GM12873 (cell line): ENCODE measurements at regions not wholly inside any gene's neighbourhood (a gene's known extent, or its start where the extent isn't known, plus 50 kb on each side); places are given as distances from the start of the nearest gene placed in this dataset.

Experiments used
- CTCF ChIP-seq: IDR thresholded peaks from 2 replicates; pipeline ENCODE4 v1.5.1; 2012; ENCODE audit warnings: low read depth, mild to moderate bottlenecking, moderate library complexity, low read length, control low read depth; ENCODE audit not compliant: insufficient read depth; ENCODE audit errors: missing control alignments

DNA sequence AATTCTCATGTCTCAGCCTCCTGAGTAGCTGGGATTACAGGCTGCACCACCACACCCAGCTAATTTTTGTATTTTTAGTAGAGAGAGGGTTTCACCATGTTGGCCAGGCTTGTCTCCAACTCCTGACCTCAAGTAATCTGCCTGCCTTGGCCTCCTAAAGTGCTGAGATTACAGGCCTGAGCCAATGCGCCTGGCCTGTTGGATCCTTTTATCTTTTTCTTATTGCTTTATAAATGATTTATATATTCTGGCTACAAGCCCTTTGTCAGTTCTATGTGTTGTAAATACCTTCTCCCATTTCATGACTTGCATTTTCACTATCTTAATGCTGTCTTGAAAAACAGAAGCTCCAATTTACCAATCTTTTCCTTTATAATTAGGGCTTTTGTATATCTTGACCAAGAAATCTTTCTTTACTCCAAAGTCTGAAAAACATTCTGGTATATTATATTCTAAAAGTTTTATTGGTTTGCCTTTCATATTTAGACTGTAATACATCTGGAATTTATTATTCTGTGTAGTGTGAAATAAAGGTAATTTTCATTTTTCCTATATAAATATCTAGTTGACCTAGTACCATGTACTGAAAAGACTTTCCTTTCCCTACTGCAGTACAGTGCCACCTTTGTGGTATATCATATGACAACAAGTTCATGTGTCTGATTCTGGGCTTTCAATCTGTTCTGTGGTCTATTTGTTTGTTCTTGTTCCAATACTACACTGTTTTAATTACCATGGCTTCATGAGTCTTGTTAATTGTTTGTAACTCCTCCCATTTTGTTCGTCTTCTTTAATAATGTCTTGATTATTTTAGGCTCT, 52.9 kb upstream of the RNU6-1 start:
- TF ChIP-seq CTCF: no peak

DNA sequence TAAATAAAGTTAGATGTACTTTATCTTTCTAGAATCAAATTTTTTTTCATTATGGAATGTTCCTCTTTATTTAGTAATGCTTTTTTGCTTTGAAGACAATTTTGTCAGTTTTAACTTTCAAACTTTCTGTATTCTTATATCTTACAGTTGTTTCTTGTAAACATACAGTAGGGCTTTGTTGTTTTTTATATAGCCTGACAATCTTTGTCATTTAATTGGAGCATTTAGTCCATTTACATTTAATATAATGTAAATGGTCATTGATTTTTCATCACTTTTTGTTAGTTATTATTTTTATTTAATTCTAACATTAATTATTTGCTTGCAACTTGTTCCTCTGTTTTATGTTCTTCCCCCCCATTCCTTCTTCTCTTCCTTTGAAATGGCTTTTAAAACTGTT, 55.4 kb upstream of the RNU6-1 start:
- no peak for TF ChIP-seq CTCF

GRCh38 chr15:67897646-67898339, 57.9 kb upstream of the RNU6-1 start:
- TF ChIP-seq CTCF: no peak

- TF ChIP-seq CTCF: no peak
These were observed 59.9 kb upstream of the RNU6-1 start for GRCh38 chr15:67899596-67900283.

DNA sequence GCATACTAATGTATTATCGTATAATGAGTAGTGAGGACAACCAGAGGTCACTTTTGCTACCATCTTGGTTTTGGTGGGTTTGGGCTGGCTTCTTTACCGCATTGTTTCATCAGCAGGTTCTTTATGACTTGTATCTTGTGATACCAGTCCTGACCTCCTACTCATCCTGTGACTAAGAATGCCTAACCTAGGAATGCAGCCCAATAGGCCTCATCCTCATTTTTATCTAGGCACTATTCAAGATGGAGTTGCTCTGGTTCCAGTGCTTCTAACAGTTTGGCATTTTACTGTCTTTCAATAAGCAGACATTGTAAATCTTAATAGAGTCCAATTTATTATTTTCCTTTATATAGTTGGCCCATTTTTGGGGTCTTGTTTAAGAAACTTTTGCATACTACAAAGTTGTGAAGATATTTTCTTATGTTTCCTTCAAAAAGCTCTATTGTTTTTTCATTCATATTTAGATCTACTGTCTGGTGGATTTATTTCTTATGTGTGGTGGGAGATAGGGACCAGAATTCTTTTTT, 60.8 kb upstream of the RNU6-1 start:
- TF ChIP-seq CTCF: no peak

GRCh38 chr15:67901922-67902321, 62.1 kb upstream of the RNU6-1 start:
- no peak for TF ChIP-seq CTCF

DNA sequence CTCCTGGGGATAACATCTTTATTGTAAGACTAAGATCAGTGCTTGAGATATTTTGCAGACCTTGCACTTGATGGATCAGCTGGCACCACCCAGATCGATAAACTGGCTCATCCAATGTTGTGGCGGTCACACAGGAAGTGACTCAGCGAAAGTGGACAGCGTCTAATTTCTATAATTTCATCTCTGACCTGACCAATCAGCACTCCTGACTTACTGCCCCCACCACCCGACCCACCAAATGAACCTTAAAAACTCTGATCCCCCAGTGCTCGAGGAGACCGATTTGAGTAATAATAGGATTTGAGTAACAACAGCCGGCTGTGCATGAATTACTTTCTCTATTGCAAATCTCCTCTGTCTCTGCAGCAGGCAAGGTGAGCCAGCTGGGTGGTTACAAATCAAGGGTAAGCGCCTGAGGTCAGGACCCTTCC, 62.7 kb upstream of the RNU6-1 start:
- no peak for TF ChIP-seq CTCF
